Type B pancreatic cell (in vitro differentiated cells): ENCODE measurements at regions not wholly inside any gene's neighbourhood (a gene's known extent, or its start where the extent isn't known, plus 50 kb on each side); places are given as distances from the start of the nearest gene placed in this dataset.

Source experiments
- DNase-seq: peaks from one replicate; pipeline ENCODE4 v3.0.0; 2021; ENCODE audit warnings: mixed read lengths; ENCODE audit not compliant: unreplicated experiment; ENCODE audit errors: extremely low spot score
- H3K27ac Mint-ChIP-seq: 2 replicates; pipeline ENCODE4 v1.8.0; 2021; ENCODE audit warnings: mild to moderate bottlenecking, mixed read lengths
- H3K27me3 Mint-ChIP-seq: 2 replicates; pipeline ENCODE4 v1.8.0; 2021; ENCODE audit warnings: mixed read lengths
- H3K36me3 Mint-ChIP-seq: 2 replicates; pipeline ENCODE4 v1.8.0; 2021; ENCODE audit warnings: mixed read lengths
- H3K4me1 Mint-ChIP-seq: one replicate; pipeline ENCODE4 v1.8.0; 2021; ENCODE audit warnings: mixed read lengths; ENCODE audit not compliant: unreplicated experiment
- H3K4me3 Mint-ChIP-seq: 2 replicates; pipeline ENCODE4 v1.8.0; 2021; ENCODE audit warnings: mild to moderate bottlenecking, mixed read lengths
- H3K9me3 Mint-ChIP-seq: 2 replicates; pipeline ENCODE4 v1.8.0; 2021; ENCODE audit warnings: mixed read lengths
- TF ChIP-seq, protein P1 (sequence below): fragments of 200-600 bp; sonication (generic); conservative IDR thresholded peaks from 2 replicates; pipeline ENCODE4 v1.5.0; 2021; ENCODE audit warnings: antibody characterized with exemption, mild to moderate bottlenecking

DNA sequence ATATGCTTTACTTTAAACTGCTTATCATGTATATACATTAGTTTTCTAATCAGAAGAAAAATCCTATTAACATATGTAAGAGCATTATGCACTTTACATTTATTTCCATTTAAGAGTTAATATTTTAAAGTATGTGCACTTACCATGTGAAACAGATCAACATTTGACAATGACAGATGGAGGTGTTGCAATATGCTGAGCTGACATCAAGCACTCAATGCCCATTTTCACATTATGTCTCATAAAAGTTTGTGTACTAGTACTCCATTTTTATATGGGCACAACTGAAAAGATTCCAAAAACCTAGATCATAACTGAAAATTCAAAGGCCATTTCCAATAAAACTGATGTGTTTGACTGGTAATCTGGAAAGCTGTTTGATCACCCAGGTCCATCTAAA, 420.9 kb upstream of the SOX9 start:
- no peaks in the 10 kb centered on the region for H3K4me1 Mint-ChIP-seq
- no peaks in the 10 kb centered on the region for H3K9me3 Mint-ChIP-seq
- TF ChIP-seq, protein P1, sequence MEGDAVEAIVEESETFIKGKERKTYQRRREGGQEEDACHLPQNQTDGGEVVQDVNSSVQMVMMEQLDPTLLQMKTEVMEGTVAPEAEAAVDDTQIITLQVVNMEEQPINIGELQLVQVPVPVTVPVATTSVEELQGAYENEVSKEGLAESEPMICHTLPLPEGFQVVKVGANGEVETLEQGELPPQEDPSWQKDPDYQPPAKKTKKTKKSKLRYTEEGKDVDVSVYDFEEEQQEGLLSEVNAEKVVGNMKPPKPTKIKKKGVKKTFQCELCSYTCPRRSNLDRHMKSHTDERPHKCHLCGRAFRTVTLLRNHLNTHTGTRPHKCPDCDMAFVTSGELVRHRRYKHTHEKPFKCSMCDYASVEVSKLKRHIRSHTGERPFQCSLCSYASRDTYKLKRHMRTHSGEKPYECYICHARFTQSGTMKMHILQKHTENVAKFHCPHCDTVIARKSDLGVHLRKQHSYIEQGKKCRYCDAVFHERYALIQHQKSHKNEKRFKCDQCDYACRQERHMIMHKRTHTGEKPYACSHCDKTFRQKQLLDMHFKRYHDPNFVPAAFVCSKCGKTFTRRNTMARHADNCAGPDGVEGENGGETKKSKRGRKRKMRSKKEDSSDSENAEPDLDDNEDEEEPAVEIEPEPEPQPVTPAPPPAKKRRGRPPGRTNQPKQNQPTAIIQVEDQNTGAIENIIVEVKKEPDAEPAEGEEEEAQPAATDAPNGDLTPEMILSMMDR, result no peak
- no peak overlapping the region for H3K4me3 Mint-ChIP-seq
- no peaks in the 10 kb centered on the region for H3K27me3 Mint-ChIP-seq
- DNase-seq, result no peak
- H3K36me3 Mint-ChIP-seq, result no peaks in the 10 kb centered on the region
- no peak overlapping the region for H3K27ac Mint-ChIP-seq

DNA sequence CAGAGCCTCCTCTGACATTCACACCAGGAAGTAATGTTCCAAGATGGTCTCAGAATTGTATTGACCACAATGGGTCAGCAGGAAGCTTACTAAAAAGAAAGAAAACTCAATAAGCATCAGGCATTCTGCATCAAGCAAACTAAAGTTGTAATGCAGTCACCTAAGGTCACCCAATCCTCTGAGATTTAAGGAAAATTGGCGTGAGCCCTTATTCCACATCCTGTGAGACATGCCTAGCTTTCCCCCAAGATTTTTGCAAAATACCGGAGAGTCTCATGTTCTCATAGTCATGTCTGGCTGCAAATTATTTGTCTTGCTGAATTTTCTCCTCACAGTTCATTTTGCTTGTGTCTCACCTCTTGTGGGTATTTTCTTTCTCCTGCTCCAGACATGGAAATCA, 417.1 kb upstream of the SOX9 start:
- Mint-ChIP-seq H3K4me3 (no peak overlapping the region), H3K27ac (no peak overlapping the region), H3K36me3 (no peaks in the 10 kb centered on the region), H3K4me1 (no peaks in the 10 kb centered on the region), H3K9me3 (no peaks in the 10 kb centered on the region), H3K27me3 (no peaks in the 10 kb centered on the region)
- no peak for DNase-seq
- TF ChIP-seq, protein P1, result no peak

DNA sequence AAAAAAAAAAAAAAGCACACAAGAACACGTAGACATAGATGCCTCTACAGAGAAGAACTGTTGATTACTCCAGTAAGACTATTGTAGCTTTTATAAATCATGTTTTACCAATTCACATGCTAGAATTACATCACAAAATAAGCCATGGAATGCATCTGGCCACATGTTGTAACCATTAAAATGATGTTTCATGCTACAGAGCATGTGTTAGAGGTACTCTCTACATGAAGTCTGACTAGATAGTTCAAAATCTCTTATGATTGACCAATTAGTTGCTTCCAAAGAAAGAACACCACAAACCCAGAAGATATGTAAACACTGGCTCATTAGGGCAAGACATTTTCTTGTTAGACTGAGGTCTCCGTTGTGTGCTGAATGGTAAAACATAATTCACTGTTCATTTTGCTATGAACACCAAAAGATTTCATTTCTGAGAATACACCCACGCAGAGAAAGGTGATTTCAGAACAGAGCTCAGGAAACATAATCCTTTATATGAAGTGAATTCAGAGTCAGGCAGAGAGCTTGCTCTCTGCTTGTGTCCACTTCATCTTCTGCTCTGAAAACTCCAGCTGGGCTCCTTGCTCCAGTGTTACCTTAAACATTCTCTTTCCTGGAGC, 411.4 kb upstream of the SOX9 start:
- TF ChIP-seq, protein P1, result no peak
- peaks cover 6% of the 10 kb centered on the region for H3K27me3 Mint-ChIP-seq
- H3K36me3 Mint-ChIP-seq, result no peaks in the 10 kb centered on the region
- no peaks in the 10 kb centered on the region for H3K9me3 Mint-ChIP-seq
- peaks cover 19% of the 10 kb centered on the region for H3K4me1 Mint-ChIP-seq
- no peak overlapping the region for H3K4me3 Mint-ChIP-seq
- no peak overlapping the region for H3K27ac Mint-ChIP-seq
- DNase-seq, result no peak

DNA sequence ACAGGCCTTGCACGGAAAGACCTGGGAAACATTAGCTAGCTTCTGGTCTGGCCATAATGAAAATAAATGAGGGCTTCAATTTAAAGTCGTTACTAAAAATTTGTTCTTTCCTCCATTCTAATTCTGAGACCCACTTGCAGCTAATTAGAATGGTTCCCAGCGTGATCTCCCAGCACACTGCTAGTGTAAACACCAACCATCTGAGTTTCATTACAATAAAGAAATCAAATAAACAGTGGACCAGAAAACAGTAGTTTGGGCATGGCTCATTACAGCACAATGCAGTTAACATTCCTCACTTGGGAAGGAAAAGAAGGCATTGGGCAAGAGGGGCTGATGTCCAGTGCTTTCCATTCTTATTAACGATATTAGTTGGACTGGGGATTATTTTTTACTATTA, 410.9 kb upstream of the SOX9 start:
- H3K9me3 Mint-ChIP-seq, result no peaks in the 10 kb centered on the region
- H3K4me1 Mint-ChIP-seq, result peaks cover 19% of the 10 kb centered on the region
- peaks cover 7% of the 10 kb centered on the region for H3K27me3 Mint-ChIP-seq
- no peak overlapping the region for H3K4me3 Mint-ChIP-seq
- no peaks in the 10 kb centered on the region for H3K36me3 Mint-ChIP-seq
- no peak for DNase-seq
- no peak overlapping the region for H3K27ac Mint-ChIP-seq
- TF ChIP-seq, protein P1, result no peak

DNA sequence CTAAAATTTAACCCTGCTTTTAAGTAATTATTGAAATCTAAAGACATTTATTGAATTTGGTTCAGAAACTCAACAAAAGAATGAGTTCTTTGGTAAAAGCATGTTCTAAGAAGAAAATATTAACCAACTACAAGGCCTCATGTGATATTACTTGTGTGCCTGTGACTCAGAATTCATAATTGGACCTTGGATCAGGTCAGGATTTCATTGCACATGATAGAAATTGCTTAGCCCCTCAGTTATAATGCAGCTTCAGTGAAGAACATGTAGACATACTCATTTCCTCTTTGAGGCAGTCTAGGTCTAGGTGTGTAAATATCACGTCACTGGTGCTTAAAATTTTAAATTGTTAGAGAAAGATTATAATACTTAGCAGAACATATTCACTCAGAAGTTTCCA, 410.0 kb upstream of the SOX9 start:
- Mint-ChIP-seq H3K27ac (no peak overlapping the region), H3K9me3 (no peaks in the 10 kb centered on the region), H3K27me3 (peaks cover 13% of the 10 kb centered on the region), H3K4me3 (no peak overlapping the region), H3K4me1 (peaks cover 19% of the 10 kb centered on the region), H3K36me3 (no peaks in the 10 kb centered on the region)
- DNase-seq, result no peak
- TF ChIP-seq, protein P1, result no peak

DNA sequence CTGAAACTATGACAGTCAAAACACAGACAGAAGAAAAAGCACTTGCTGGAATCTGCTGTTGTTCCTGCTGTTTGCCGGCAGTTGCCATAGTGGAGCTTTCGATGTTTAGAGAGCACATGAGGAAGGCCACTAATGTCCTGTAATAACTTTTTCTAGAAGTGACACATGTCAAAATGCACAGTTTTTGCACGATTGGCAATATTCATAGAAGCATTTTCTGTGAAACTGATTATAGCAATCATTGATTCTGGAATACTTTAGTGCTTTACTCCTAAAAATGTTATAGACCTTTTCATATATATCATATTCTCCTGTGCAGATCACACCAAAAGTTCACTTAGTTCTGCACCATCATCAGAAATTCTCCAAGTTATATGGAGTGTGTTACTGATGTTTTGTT, 407.0 kb upstream of the SOX9 start:
- DNase-seq, result no peak
- no peak overlapping the region for H3K27ac Mint-ChIP-seq
- TF ChIP-seq, protein P1, result no peak
- H3K4me1 Mint-ChIP-seq, result peaks cover 19% of the 10 kb centered on the region
- H3K9me3 Mint-ChIP-seq, result no peaks in the 10 kb centered on the region
- no peaks in the 10 kb centered on the region for H3K36me3 Mint-ChIP-seq
- peaks cover 13% of the 10 kb centered on the region for H3K27me3 Mint-ChIP-seq
- no peak overlapping the region for H3K4me3 Mint-ChIP-seq
